ENCODE measurements at regions not wholly inside any gene's neighbourhood (a gene's known extent, or its start where the extent isn't known, plus 50 kb on each side); places are given as distances from the start of the nearest gene placed in this dataset.

DNA sequence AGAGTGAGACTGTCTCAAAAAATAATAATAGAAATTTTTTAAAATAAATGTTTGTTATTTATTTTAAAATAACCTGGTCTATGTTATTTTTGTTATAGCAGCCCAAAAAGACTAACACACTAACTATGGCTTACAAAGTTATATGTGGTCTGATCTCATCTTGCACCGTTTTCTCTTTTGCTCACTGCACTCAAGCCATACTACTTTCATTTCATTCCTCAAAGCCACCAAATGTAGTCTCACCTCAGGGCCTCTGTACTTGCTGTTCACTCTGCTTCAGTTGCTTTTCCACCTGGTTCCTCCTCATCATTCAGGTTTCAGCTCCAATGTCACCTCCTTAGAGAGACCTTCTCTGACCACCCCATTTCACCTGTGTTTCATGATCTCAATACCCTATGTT is 55.2 kb upstream of the MDM1 start:
- no peak for TF ChIP-seq OSR1 (CRISPR knock-in tag; IDR thresholded peaks at IDR 0.05)
- no peak for ATAC-seq

DNA sequence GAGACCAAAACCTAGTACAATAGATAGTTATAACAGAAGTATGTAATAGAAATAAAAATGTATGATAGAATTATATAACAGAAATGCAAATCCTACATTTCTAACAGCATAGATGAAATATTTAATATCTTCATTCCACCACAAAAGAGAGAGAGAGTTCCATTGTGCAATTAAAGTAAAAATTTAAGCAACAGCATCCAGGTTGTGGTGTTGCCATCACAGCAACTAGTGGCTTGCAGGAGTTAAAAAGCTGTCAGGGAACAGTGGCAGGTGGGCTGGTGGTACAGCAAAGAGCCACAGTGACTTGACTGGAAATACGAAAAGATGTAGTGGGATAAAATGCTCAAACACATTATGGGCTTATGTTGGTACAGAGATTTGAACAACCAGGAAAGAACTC is 57.1 kb upstream of the MDM1 start:
- TF ChIP-seq RARB (CRISPR knock-in tag; IDR thresholded peaks at IDR 0.05) (no peak), ZFP3 (CRISPR knock-in tag; IDR thresholded peaks at IDR 0.05) (no peak), CSDC2 (CRISPR knock-in tag; IDR thresholded peaks at IDR 0.05) (no peak), TCF4 (CRISPR knock-in tag; IDR thresholded peaks at IDR 0.05; ENCODE audit: borderline replicate concordance) (no peak), OSR1 (CRISPR knock-in tag; IDR thresholded peaks at IDR 0.05) (no peak), PPARA (CRISPR knock-in tag; IDR thresholded peaks at IDR 0.05; ENCODE audit: borderline replicate concordance) (no peak), ISL1 (CRISPR knock-in tag; IDR thresholded peaks at IDR 0.05) (no peak), BACH2 (CRISPR knock-in tag; IDR thresholded peaks at IDR 0.05; ENCODE audit: borderline replicate concordance) (no peak)
- TF ChIP-seq, protein P1, sequence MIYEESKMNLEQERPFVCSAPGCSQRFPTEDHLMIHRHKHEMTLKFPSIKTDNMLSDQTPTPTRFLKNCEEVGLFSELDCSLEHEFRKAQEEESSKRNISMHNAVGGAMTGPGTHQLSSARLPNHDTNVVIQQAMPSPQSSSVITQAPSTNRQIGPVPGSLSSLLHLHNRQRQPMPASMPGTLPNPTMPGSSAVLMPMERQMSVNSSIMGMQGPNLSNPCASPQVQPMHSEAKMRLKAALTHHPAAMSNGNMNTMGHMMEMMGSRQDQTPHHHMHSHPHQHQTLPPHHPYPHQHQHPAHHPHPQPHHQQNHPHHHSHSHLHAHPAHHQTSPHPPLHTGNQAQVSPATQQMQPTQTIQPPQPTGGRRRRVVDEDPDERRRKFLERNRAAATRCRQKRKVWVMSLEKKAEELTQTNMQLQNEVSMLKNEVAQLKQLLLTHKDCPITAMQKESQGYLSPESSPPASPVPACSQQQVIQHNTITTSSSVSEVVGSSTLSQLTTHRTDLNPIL (CRISPR knock-in tag; IDR thresholded peaks at IDR 0.05; ENCODE audit: low read depth) = no peak
- TF ChIP-seq, protein P2, sequence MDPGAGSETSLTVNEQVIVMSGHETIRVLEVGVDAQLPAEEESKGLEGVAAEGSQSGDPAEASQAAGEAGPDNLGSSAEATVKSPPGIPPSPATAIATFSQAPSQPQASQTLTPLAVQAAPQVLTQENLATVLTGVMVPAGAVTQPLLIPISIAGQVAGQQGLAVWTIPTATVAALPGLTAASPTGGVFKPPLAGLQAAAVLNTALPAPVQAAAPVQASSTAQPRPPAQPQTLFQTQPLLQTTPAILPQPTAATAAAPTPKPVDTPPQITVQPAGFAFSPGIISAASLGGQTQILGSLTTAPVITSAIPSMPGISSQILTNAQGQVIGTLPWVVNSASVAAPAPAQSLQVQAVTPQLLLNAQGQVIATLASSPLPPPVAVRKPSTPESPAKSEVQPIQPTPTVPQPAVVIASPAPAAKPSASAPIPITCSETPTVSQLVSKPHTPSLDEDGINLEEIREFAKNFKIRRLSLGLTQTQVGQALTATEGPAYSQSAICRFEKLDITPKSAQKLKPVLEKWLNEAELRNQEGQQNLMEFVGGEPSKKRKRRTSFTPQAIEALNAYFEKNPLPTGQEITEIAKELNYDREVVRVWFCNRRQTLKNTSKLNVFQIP (CRISPR knock-in tag; IDR thresholded peaks at IDR 0.05; ENCODE audit: borderline replicate concordance, low read depth) = no peak
- TF ChIP-seq, protein P3, sequence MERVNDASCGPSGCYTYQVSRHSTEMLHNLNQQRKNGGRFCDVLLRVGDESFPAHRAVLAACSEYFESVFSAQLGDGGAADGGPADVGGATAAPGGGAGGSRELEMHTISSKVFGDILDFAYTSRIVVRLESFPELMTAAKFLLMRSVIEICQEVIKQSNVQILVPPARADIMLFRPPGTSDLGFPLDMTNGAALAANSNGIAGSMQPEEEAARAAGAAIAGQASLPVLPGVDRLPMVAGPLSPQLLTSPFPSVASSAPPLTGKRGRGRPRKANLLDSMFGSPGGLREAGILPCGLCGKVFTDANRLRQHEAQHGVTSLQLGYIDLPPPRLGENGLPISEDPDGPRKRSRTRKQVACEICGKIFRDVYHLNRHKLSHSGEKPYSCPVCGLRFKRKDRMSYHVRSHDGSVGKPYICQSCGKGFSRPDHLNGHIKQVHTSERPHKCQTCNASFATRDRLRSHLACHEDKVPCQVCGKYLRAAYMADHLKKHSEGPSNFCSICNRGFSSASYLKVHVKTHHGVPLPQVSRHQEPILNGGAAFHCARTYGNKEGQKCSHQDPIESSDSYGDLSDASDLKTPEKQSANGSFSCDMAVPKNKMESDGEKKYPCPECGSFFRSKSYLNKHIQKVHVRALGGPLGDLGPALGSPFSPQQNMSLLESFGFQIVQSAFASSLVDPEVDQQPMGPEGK (CRISPR knock-in tag; IDR thresholded peaks at IDR 0.05; ENCODE audit: borderline replicate concordance) = no peak
- no peak for ATAC-seq

DNA sequence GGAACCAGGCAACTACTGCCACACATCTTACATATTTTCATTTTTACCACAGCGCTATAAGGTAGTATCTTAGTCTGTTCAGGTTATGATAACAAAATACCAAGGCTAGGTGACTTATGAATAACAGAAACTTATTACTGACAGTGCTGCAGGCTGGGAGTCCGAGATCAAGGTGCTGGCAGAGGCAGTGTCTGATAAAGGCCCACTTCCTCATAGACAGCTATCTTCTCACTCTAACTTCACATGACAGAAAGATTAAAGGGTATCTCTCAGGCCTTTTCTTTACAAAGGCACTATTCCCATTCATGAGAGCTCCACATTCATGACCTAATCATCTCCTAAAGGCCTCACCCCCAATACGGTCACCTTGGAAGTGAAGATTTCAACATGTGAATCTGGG is 59.8 kb upstream of the MDM1 start:
- no peak for ATAC-seq
- TF ChIP-seq OSR1 (CRISPR knock-in tag; IDR thresholded peaks at IDR 0.05) (no peak), BACH2 (CRISPR knock-in tag; IDR thresholded peaks at IDR 0.05; ENCODE audit: borderline replicate concordance) (no peak), ZNF70 (CRISPR knock-in tag; IDR thresholded peaks at IDR 0.05) (no peak), ESRRG (CRISPR knock-in tag; IDR thresholded peaks at IDR 0.05) (no peak), PPARA (CRISPR knock-in tag; IDR thresholded peaks at IDR 0.05; ENCODE audit: borderline replicate concordance) (no peak), TOX (CRISPR knock-in tag; IDR thresholded peaks at IDR 0.05; ENCODE audit: borderline replicate concordance) (no peak), ZC3H10 (CRISPR knock-in tag; IDR thresholded peaks at IDR 0.05) (no peak)

DNA sequence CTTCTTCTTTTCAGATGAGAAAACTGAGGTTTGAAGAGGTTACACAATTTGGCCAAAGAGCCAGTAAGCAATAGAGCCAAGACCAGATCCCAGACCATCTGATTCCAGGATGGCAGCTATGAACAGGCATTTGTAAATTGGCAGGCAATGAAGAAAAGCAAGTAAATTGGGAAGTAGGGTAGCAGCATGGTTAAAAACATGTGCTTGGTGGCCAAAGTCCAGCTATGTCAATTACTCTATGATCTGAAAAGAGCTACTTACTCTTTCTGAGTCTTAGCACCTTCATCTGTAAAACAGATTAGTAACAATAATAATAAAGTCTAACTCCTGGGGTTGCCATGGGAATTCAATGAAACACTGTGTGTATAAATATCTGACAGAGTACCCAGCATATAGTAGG is 60.2 kb upstream of the MDM1 start:
- ATAC-seq = no peak
- TF ChIP-seq, protein P4, sequence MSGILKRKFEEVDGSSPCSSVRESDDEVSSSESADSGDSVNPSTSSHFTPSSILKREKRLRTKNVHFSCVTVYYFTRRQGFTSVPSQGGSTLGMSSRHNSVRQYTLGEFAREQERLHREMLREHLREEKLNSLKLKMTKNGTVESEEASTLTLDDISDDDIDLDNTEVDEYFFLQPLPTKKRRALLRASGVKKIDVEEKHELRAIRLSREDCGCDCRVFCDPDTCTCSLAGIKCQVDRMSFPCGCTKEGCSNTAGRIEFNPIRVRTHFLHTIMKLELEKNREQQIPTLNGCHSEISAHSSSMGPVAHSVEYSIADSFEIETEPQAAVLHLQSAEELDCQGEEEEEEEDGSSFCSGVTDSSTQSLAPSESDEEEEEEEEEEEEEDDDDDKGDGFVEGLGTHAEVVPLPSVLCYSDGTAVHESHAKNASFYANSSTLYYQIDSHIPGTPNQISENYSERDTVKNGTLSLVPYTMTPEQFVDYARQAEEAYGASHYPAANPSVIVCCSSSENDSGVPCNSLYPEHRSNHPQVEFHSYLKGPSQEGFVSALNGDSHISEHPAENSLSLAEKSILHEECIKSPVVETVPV (CRISPR knock-in tag; IDR thresholded peaks at IDR 0.05) = no peak
- no peak for TF ChIP-seq ZFP3 (CRISPR knock-in tag; IDR thresholded peaks at IDR 0.05)
- no peak for TF ChIP-seq ARNTL (CRISPR knock-in tag; IDR thresholded peaks at IDR 0.05; ENCODE audit: borderline replicate concordance, low read depth)
- TF ChIP-seq, protein P2 (CRISPR knock-in tag; IDR thresholded peaks at IDR 0.05; ENCODE audit: borderline replicate concordance, low read depth) = no peak
- no peak for TF ChIP-seq ZNF8 (CRISPR knock-in tag; IDR thresholded peaks at IDR 0.05)
- no peak for TF ChIP-seq BACH2 (CRISPR knock-in tag; IDR thresholded peaks at IDR 0.05; ENCODE audit: borderline replicate concordance)
- no peak for TF ChIP-seq OSR1 (CRISPR knock-in tag; IDR thresholded peaks at IDR 0.05)
- no peak for TF ChIP-seq SNAI2 (CRISPR knock-in tag; IDR thresholded peaks at IDR 0.05)
- no peak for TF ChIP-seq ZNF70 (CRISPR knock-in tag; IDR thresholded peaks at IDR 0.05)
- no peak for TF ChIP-seq TCF4 (CRISPR knock-in tag; IDR thresholded peaks at IDR 0.05; ENCODE audit: borderline replicate concordance)
- no peak for TF ChIP-seq GLIS3 (CRISPR knock-in tag; IDR thresholded peaks at IDR 0.05)
- TF ChIP-seq PPARA (CRISPR knock-in tag; IDR thresholded peaks at IDR 0.05; ENCODE audit: borderline replicate concordance) = no peak
